ENCODE measurements at regions not wholly inside any gene's neighbourhood (a gene's known extent, or its start where the extent isn't known, plus 50 kb on each side); places are given as distances from the start of the nearest gene placed in this dataset.

GRCh38 chr2:49798570-49798969 lies 644.3 kb upstream of the FSHR start:
- POLR2A ChIA-PET: no interaction called here
- CTCF ChIA-PET: no interaction called here
- no peak for TF ChIP-seq CTCF (IDR thresholded peaks at IDR 0.05; ENCODE audit: control extremely low read depth, extremely low read depth, low read depth, missing control alignments)
- no peak for DNase-seq (ENCODE audit: extremely low spot score)

GRCh38 chr2:49796266-49796665 lies 642.0 kb upstream of the FSHR start:
- CTCF ChIA-PET: interaction anchor here (0.9 to 1.9 kb wide), 3 partner anchors 9 to 26 kb away, joined by 3 to 7 read pairs (median 3); no protein-coding TSS in a partner anchor
- TF ChIP-seq CTCF (IDR thresholded peaks at IDR 0.05; ENCODE audit: control extremely low read depth, extremely low read depth, low read depth, missing control alignments): no peak
- POLR2A ChIA-PET: no interaction called here
- DNase-seq (ENCODE audit: extremely low spot score): no peak

GRCh38 chr2:49794396-49794795 lies 640.1 kb upstream of the FSHR start:
- no peak for TF ChIP-seq CTCF (IDR thresholded peaks at IDR 0.05; ENCODE audit: control extremely low read depth, extremely low read depth, low read depth, missing control alignments)
- ChIA-PET POLR2A (no interaction called here), CTCF (no interaction called here)
- no peak for DNase-seq (ENCODE audit: extremely low spot score)

- TF ChIP-seq CTCF (IDR thresholded peaks at IDR 0.05; ENCODE audit: control extremely low read depth, extremely low read depth, low read depth, missing control alignments): no peak
- no peak for DNase-seq (ENCODE audit: extremely low spot score)
- ChIA-PET CTCF (interaction anchor here (1.4 to 1.7 kb wide), 2 partner anchors 9 to 17 kb away, joined by 4 to 7 read pairs; no protein-coding TSS in a partner anchor), POLR2A (no interaction called here)
Observed at GRCh38 chr2:49788300-49788699, 634.0 kb upstream of the FSHR start.

GRCh38 chr2:49780949-49781348 lies 626.6 kb upstream of the FSHR start:
- ChIA-PET CTCF (no interaction called here), POLR2A (no interaction called here)
- no peak for TF ChIP-seq CTCF (IDR thresholded peaks at IDR 0.05; ENCODE audit: control extremely low read depth, extremely low read depth, low read depth, missing control alignments)
- DNase-seq (ENCODE audit: extremely low spot score): no peak

GRCh38 chr2:49772299-49772970 lies 618.1 kb upstream of the FSHR start:
- CTCF ChIA-PET: interaction anchor here (1.5 to 2.6 kb wide), 2 partner anchors 10 to 372 kb away, joined by 5 to 25 read pairs; no protein-coding TSS in a partner anchor

More at GRCh38 chr2:49772299-49772970, 618.1 kb upstream of the FSHR start:
- no peak for TF ChIP-seq CTCF (IDR thresholded peaks at IDR 0.05; ENCODE audit: control extremely low read depth, extremely low read depth, low read depth, missing control alignments)
- DNase-seq (ENCODE audit: extremely low spot score): no peak
- POLR2A ChIA-PET: no interaction called here
